ENCODE measurements at regions not wholly inside any gene's neighbourhood (a gene's known extent, or its start where the extent isn't known, plus 50 kb on each side); places are given as distances from the start of the nearest gene placed in this dataset.

DNA sequence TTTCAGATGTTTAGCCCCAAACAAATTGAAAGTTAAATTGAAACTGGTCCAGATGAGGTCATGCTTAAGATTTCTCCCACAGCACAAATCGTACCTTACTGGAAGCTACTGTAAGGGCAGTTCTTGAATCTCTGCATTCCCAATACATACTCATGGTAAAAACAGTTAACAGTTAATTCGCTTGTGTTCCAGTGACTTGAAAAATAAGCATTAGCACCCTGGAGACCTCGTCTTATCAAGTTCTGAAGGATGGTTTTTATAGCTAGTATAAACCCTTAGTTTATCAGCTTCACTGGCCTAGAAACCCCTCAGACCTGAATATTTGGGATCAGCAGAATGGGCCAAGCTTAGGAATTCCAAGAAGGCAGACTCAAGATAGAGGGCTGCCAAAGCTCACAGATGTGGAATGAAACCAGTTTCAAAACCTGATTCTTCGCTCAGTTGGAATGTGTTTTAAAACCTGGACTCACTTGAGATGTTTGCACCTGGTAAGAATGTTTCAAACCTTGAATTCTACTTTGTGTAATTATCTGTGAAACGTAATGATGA lies 103.6 kb downstream of the C9orf152 start:
- H3K36me3 Mint-ChIP-seq (ENCODE audit: low read depth) = peaks cover 6% of the 10 kb centered on the region
- no peak overlapping the region for H3K27ac Mint-ChIP-seq
- H3K9me3 Mint-ChIP-seq = no peaks in the 10 kb centered on the region
- no peak overlapping the region for H3K4me3 Mint-ChIP-seq
- peaks cover 24% of the 10 kb centered on the region for H3K4me1 Mint-ChIP-seq (ENCODE audit: low read depth)
- H3K27me3 Mint-ChIP-seq (ENCODE audit: low read depth) = no peaks in the 10 kb centered on the region

DNA sequence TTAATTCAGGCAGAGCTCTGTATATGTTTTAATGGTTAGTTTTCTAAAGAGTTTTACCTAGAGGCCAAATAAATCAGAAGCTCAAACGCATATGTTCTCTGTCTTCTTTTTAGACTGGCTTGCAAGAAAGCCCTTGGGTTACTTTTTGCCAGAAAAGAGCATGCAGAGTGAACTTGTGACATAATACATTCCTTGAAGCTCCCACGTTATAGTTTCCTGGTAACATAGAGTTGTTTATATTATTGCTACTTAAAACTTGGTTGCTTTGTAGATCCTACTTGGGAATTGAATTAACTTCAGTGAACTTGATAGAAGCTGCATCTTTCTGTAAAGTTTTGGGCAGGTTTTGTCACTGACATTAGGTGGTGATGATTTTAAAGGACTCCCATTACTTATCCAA lies 102.9 kb downstream of the C9orf152 start:
- peaks cover 6% of the 10 kb centered on the region for H3K36me3 Mint-ChIP-seq (ENCODE audit: low read depth)
- no peaks in the 10 kb centered on the region for H3K9me3 Mint-ChIP-seq
- no peak overlapping the region for H3K27ac Mint-ChIP-seq
- H3K4me1 Mint-ChIP-seq (ENCODE audit: low read depth) = peaks cover 29% of the 10 kb centered on the region
- no peak overlapping the region for H3K4me3 Mint-ChIP-seq
- H3K27me3 Mint-ChIP-seq (ENCODE audit: low read depth) = no peaks in the 10 kb centered on the region

DNA sequence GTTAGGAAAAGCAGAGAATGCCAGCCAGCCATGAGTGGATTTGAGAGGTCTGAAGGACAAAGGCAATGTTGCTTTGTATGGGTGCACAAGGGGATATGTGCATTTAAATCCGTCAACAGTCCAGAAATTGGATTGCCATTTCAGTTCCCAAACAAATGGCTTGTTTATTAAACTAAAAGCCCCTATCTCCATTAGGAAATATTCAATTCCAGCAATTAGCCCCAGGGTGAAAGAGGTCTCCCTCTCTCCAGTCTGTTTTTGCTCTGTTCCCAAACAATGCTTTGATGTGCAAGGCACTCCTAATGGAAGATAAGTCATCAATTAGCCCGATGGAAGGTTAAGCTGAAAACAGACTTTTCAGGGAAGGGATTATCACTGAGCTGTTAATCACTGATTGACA lies 101.3 kb downstream of the C9orf152 start:
- Mint-ChIP-seq H3K4me3 (no peak overlapping the region), H3K9me3 (no peaks in the 10 kb centered on the region), H3K27ac (no peak overlapping the region), H3K4me1 (ENCODE audit: low read depth) (peaks cover 21% of the 10 kb centered on the region), H3K36me3 (ENCODE audit: low read depth) (peaks cover 6% of the 10 kb centered on the region), H3K27me3 (ENCODE audit: low read depth) (no peaks in the 10 kb centered on the region)

DNA sequence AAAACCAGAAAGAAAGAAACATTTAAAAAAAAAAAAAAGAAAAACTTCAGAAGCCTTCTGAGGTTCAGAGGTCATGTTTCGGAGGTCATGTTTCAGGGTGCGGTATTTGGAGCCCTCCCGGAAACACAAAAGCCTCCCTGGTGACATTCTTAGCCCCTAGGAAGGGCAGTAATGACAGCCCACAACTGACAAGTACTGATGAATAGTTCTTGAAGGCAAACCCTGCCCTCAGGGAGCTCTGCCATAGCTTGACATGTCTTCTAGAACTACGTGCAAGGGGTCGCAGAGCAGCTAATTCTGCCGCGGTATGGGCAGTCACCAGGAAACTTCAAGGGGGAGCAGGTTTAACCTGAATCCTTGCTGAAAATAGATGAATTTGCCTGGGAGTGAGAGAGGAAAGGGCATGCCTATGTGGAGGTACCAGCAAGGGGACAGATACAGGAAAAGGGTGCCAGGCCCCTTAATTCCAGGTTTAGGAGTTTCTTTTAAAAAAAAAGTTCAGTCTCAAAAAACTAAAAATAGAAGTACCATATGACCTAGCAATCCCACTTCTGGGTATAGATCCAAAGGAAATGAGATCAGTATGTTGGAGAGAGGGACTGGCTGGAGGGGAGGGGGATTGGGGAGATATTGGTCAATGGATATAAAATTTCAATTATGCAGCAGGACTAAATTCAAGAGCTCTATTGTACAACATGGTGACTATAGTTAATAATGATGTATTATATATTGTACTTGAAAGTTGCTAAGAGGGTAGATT lies 98.4 kb downstream of the C9orf152 start:
- peak overlapping the region; percentile 15 for H3K27ac Mint-ChIP-seq
- H3K27me3 Mint-ChIP-seq (ENCODE audit: low read depth) = no peaks in the 10 kb centered on the region
- no peaks in the 10 kb centered on the region for H3K9me3 Mint-ChIP-seq
- H3K36me3 Mint-ChIP-seq (ENCODE audit: low read depth) = peaks cover 5% of the 10 kb centered on the region
- H3K4me3 Mint-ChIP-seq = no peak overlapping the region
- peaks cover 10% of the 10 kb centered on the region for H3K4me1 Mint-ChIP-seq (ENCODE audit: low read depth)

DNA sequence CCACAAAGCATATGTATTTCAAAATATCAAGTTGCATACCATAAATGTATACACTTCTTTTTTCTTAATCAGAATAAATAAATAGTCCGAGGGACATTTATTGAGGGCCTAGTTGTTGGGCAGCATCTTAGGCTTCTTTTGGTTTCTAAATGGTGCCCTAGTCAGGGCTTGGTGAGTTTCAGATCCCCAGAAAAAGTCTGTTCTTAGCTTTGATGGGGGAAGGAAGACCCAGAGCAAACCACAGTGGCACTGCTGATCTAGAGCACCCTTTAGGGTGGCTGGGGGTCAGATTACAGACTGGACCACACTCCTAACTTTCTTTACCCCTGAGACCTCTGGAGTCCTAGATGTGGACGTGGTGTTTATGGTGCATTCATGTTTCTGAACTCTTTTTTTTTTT lies 97.8 kb downstream of the C9orf152 start:
- Mint-ChIP-seq H3K27ac (no peak overlapping the region), H3K9me3 (no peaks in the 10 kb centered on the region), H3K4me3 (no peak overlapping the region), H3K36me3 (ENCODE audit: low read depth) (peaks cover 8% of the 10 kb centered on the region), H3K27me3 (ENCODE audit: low read depth) (no peaks in the 10 kb centered on the region), H3K4me1 (ENCODE audit: low read depth) (peaks cover 13% of the 10 kb centered on the region)

DNA sequence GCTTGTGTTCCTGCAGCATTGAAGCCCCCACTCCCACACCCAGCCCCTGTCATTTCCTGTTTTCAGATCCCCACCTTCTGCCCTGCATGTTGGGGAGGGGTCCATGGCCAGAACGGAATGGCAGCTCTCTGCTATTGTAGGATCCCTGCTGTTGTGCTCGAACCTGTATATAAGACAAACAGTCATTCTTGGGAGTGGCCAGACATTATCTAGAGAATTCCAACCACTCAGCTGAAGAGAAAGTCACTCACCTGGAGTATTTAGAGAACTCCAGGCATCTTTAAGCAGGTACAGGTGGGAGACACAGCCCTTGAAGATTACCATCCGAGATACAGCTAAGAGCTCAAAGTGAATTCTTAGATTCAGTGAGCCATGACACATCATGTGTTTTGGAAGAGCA lies 96.1 kb downstream of the C9orf152 start:
- H3K9me3 Mint-ChIP-seq = no peaks in the 10 kb centered on the region
- no peak overlapping the region for H3K27ac Mint-ChIP-seq
- H3K4me1 Mint-ChIP-seq (ENCODE audit: low read depth) = peaks cover 12% of the 10 kb centered on the region
- no peaks in the 10 kb centered on the region for H3K27me3 Mint-ChIP-seq (ENCODE audit: low read depth)
- no peak overlapping the region for H3K4me3 Mint-ChIP-seq
- H3K36me3 Mint-ChIP-seq (ENCODE audit: low read depth) = peaks cover 6% of the 10 kb centered on the region

DNA sequence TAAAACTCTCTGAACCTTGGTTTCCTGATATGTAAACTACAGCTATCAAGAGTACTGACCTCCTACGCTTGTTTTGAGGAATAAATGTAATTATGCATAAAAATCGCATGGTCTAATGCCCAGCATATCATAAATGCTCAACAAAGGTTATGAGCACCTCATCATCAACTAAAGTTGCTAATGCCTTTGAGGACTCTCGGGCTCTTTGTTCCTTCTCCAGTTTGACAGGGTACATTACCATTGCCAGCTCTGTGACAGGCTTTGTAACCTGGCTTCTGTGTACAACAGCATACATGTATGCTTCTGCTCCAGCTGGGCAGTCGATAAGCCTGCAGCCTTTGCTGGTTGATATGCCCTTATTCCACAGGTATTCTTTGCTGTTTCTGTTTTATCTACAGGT lies 95.2 kb downstream of the C9orf152 start:
- Mint-ChIP-seq H3K36me3 (ENCODE audit: low read depth) (peaks cover 6% of the 10 kb centered on the region), H3K4me3 (no peak overlapping the region), H3K4me1 (ENCODE audit: low read depth) (peaks cover 16% of the 10 kb centered on the region), H3K9me3 (no peaks in the 10 kb centered on the region), H3K27me3 (ENCODE audit: low read depth) (no peaks in the 10 kb centered on the region), H3K27ac (no peak overlapping the region)

DNA sequence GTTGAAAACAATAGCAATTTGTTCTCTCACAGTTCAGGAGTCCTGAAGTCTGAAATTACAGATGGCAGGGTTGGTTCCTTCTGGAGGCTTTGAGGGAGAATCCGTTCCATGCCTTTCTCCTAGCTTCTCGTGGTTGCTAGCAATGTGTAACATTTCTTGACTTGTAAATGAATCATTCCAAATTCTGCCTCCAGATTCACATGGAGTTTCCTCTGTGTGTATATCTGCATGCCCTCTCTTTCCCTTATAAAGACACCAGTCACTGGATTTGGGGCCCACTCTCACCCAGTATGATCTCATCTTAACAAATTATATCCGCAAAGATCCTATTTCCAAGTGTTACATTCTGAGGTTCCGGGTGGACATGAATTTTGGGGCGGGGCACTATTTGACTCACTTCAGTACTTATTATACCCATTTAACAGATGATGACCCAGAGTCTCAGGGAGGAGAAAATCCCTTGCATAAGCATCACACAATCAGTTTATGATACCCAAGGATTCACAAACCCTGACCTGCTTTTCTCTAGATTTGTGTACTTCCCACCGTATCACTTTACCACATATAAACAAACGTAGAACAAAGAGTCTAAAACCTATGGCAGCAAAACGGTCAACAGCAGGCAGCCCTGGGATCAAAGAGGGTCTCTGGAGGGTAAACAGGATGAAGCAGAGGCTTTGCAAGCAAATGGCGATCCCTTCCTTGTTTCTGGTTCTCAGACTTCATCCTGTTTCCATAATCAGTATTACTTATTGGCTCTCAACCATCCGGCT lies 93.7 kb downstream of the C9orf152 start:
- H3K4me3 Mint-ChIP-seq = no peak overlapping the region
- no peaks in the 10 kb centered on the region for H3K9me3 Mint-ChIP-seq
- H3K36me3 Mint-ChIP-seq (ENCODE audit: low read depth) = peaks cover 9% of the 10 kb centered on the region
- H3K27me3 Mint-ChIP-seq (ENCODE audit: low read depth) = no peaks in the 10 kb centered on the region
- H3K4me1 Mint-ChIP-seq (ENCODE audit: low read depth) = peaks cover 18% of the 10 kb centered on the region
- no peak overlapping the region for H3K27ac Mint-ChIP-seq

DNA sequence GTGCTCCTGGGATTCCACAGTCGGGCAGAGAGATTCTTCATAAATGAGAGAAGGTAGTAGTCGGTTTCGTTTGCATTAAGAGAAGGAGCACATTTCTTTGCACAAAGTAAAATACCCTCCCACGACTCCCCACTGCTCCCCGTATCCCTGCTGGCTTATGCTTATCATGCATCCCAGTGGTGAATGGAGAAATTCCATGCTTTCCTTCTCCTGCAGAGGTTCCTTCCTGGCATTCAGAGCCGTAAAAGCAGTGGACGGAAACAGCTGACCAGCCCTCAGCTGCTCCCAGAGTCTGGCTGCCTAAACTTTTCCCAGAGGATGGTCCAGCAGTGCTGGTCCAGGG lies 93.1 kb downstream of the C9orf152 start:
- H3K36me3 Mint-ChIP-seq (ENCODE audit: low read depth) = peaks cover 12% of the 10 kb centered on the region
- H3K4me3 Mint-ChIP-seq = no peak overlapping the region
- H3K4me1 Mint-ChIP-seq (ENCODE audit: low read depth) = peaks cover 15% of the 10 kb centered on the region
- H3K27ac Mint-ChIP-seq = peak overlapping the region; percentile 20
- no peaks in the 10 kb centered on the region for H3K9me3 Mint-ChIP-seq
- H3K27me3 Mint-ChIP-seq (ENCODE audit: low read depth) = no peaks in the 10 kb centered on the region

DNA sequence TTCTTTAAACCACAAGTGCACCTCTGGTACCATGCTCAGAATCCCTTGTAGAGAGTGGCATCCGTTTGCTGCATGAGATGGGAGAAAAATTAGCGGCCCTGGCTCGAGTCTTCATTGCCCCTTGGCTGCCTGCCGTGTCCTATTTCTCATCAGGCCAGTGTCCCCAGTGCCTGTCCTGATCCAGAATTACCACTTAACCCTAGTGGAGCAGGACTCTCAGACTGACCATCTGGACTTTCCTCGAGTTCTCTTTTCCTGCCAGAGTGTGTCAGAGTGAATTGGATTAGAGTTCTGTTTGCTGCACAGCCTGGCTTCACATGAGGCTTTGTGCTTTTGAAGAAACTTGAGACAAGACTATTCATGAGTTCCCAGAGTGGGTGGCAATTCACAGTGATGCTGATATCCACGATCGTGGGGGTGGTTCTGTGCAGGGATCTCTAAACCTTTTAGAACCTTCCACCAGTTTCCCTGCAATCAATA lies 92.6 kb downstream of the C9orf152 start:
- Mint-ChIP-seq H3K27ac (no peak overlapping the region), H3K36me3 (ENCODE audit: low read depth) (peaks cover 13% of the 10 kb centered on the region), H3K4me3 (no peak overlapping the region), H3K27me3 (ENCODE audit: low read depth) (no peaks in the 10 kb centered on the region), H3K9me3 (no peaks in the 10 kb centered on the region), H3K4me1 (ENCODE audit: low read depth) (peaks cover 15% of the 10 kb centered on the region)

DNA sequence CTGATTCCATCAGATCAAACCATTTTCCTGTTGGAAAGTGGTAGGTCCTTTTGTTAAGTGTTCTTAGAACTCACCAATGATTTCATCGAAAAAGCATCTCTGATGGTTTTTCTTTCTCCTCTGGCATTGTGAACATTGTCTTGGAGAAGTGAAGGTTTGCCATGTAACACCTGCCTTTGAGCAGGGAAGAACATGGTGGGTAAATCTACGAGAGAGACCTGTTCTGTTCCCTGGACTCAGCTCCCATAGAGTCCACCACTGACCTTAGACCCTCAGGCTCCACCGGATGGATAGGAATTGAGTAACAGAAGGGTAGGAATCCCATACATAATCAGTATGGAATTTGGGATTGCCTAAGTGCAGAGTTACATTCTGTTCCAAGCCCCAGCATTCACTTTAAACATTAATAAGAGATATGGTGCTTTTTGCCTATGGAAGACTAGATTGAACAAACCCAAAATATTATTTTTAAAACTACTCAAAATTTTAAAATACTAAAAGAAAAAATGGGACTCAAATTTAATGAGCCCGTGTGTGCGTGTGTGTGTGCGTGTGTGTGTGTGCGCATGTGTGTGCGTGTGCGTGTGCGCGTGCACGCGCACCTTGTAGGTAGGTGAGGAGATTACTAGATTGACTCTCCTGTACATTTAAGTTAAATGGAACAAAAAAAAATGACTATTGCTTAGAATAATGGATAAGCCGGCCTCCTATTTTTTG lies 92.0 kb downstream of the C9orf152 start:
- Mint-ChIP-seq H3K4me3 (no peak overlapping the region), H3K9me3 (no peaks in the 10 kb centered on the region), H3K27me3 (ENCODE audit: low read depth) (no peaks in the 10 kb centered on the region), H3K4me1 (ENCODE audit: low read depth) (peaks cover 16% of the 10 kb centered on the region), H3K36me3 (ENCODE audit: low read depth) (peaks cover 13% of the 10 kb centered on the region), H3K27ac (no peak overlapping the region)

DNA sequence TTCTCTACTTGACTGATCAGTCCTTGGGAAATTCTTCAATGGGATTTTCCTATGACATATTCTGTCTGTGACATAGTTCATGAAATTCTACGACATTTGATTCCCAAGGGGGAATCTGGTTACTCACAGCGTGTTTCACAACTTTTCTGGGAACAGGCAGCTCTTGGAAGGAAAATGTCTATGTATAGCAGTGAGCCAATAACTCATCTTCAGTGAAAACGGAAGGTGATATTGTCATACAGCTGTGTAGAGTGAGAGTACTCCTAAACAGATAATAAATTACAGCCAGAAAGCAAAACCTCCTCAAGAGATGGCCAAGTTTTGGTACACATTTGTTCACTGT lies 91.4 kb downstream of the C9orf152 start:
- Mint-ChIP-seq H3K4me1 (ENCODE audit: low read depth) (peaks cover 18% of the 10 kb centered on the region), H3K4me3 (no peak overlapping the region), H3K27ac (no peak overlapping the region), H3K27me3 (ENCODE audit: low read depth) (no peaks in the 10 kb centered on the region), H3K9me3 (no peaks in the 10 kb centered on the region), H3K36me3 (ENCODE audit: low read depth) (peaks cover 13% of the 10 kb centered on the region)

DNA sequence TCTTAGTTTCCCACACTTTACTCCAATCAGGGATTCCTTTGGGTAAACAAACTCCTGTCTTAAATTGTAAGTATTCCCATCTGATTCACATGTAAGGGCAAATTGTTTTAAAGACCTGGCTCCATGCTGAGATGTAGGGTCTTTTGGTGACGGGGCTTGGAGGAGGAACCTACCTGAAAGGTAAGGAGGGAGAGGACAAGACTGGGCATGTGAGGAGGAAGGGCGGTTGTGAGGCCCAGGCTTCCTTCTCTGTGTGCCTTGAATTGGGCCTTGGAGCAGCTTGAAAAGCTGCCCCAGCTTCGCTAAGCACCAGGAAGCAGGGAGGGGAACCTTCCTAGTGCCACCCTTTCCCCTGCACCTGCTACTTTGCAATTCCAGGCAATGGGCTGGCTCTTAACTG lies 86.8 kb downstream of the C9orf152 start:
- Mint-ChIP-seq H3K36me3 (ENCODE audit: low read depth) (peaks cover 7% of the 10 kb centered on the region), H3K4me1 (ENCODE audit: low read depth) (peaks cover 40% of the 10 kb centered on the region), H3K4me3 (no peak overlapping the region), H3K9me3 (no peaks in the 10 kb centered on the region), H3K27ac (no peak overlapping the region), H3K27me3 (ENCODE audit: low read depth) (no peaks in the 10 kb centered on the region)

DNA sequence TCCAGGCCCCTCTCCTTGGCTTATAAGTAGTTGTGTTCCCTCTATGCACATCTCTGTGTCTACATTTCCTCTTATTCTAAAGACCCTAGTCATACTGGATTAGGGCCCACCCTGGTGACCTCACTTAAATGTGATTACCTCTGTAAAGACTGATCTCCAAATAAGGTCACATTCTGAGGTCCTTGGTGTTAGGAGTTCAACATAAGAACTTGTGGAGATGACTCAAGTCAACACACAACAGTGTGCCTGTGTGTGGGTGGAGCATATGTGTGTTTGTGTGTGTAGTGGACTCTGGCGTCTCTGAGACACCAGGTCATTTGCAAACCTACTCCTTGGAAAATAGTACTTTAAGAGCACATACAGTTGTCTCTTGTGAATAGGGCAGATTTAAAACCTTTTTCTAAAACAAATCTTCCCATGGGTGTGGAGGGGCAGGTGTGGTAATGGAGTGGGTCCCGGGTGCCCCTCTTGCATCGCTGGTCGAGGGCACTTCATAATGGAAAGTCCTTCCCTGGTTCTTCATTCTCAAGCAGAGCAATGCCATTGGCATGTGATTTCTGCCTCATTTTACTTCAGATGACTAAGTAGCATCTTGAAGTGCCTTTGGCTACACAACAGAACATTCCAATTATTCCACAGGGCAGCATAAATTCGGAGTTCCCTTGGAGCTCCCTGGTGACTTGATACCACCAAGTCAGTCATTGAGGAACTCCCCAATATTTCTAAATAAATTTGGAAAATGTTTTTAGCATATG lies 84.4 kb downstream of the C9orf152 start:
- Mint-ChIP-seq H3K4me3 (no peak overlapping the region), H3K4me1 (ENCODE audit: low read depth) (peaks cover 40% of the 10 kb centered on the region), H3K36me3 (ENCODE audit: low read depth) (peaks cover 5% of the 10 kb centered on the region), H3K27me3 (ENCODE audit: low read depth) (no peaks in the 10 kb centered on the region), H3K27ac (no peak overlapping the region), H3K9me3 (no peaks in the 10 kb centered on the region)

All from T-helper 1 cell treated with Interleukin-12 subunit alpha and Interleukin-12 subunit beta and Interleukin-4 antibody, amounts not matched to agents 30 μg/mL and 1 μg/mL, for 36 hours (primary cell).